Gastrocnemius medialis (tissue), 4 donors: ENCODE measurements at regions not wholly inside any gene's neighbourhood (a gene's known extent, or its start where the extent isn't known, plus 50 kb on each side); places are given as distances from the start of the nearest gene placed in this dataset.
A peak's percentile ranks its signal among the peaks of the same experiment; 100 is the strongest.

Experiments
- ATAC-seq, 2 donors: fragments of 150-250 bp; one replicate each; pipeline ENCODE4 v1.9.1; 2016
- DNase-seq, 2 donors: peaks; one replicate each; pipeline ENCODE4 v3.0.0-alpha.2; 2019
- H3K27ac ChIP-seq, 4 donors: fragments of 200-600 bp; sonication (generic); 1 replicate in 1 of 4; 2 replicates in 3 of 4; pipeline ENCODE4 v1.5.1; 2016 to 2018; ENCODE audit warnings: mild to moderate bottlenecking in 2 of 4, moderate library complexity in 1 of 4
- H3K27me3 ChIP-seq, 3 donors: fragments of 200-600 bp; sonication (generic) in 2 of 3; 1 replicate in 1 of 3; 2 replicates in 2 of 3; pipeline versions ENCODE4 v1.5.1 to v1.6.0; 2016 to 2019; ENCODE audit warnings: mild to moderate bottlenecking in 1 of 3, moderate library complexity in 1 of 3
- H3K36me3 ChIP-seq, 2 donors: fragments of 200-600 bp; sonication (generic) in 1 of 2; one replicate each; pipeline ENCODE4 v1.5.1; 2017 to 2018
- H3K4me1 ChIP-seq, 2 donors: fragments of 200-600 bp; sonication (generic) in 1 of 2; one replicate each; pipeline ENCODE4 v1.5.1; 2016 to 2017; ENCODE audit warnings: mild to moderate bottlenecking in 2 of 2
- H3K4me3 ChIP-seq, 4 donors: fragments of 200-600 bp; sonication (generic) in 3 of 4; 1 replicate in 1 of 4; 2 replicates in 3 of 4; pipeline ENCODE4 v1.5.1; 2016 to 2019; ENCODE audit warnings: mild to moderate bottlenecking in 2 of 4
- H3K9me3 ChIP-seq, 3 donors: fragments of 200-600 bp; sonication (generic) in 2 of 3; 1 replicate in 1 of 3; 2 replicates in 2 of 3; pipeline ENCODE4 v1.5.1; 2016 to 2019
- CTCF ChIP-seq, 5 experiments: fragments of 450-650 bp in 3 of 5; fragments of 200-600 bp in 2 of 5; sonication (generic) in 2 of 5; IDR thresholded peaks in 4 of 5; conservative IDR thresholded peaks in 1 of 5; 1 replicate in 4 of 5; 2 replicates in 1 of 5; pipeline ENCODE4 v1.5.1; 2016 to 2019; ENCODE audit warnings: antibody characterized with exemption in 5 of 5, mild to moderate bottlenecking in 3 of 5, moderate library complexity in 3 of 5
- POLR2A ChIP-seq, 2 donors: fragments of 450-650 bp; IDR thresholded peaks; one replicate each; pipeline ENCODE4 v1.6.1; 2017; ENCODE audit warnings: antibody characterized with exemption in 2 of 2, mild to moderate bottlenecking in 2 of 2, moderate library complexity in 2 of 2
- in situ Hi-C, 4 donors: fragments of 200-750 bp; cut with MboI; loops; one replicate each; pipeline versions ENCODE4 v1.15.0 to v1.8.0; 2017; ENCODE audit warnings: low sequenced_read_pairs in 4 of 4
- intact Hi-C: fragments of 100-400 bp; cut with DNase I; formaldehyde crosslinking; loops from one replicate; pipeline ENCODE4 v1.15.1; 2023; ENCODE audit warnings: low total_unique reads

GRCh38 chr6:26172608-26172968, 85.4 kb downstream of the HFE start:
- peak overlapping the region; percentile 55 to 79 (median 74) for H3K4me3 ChIP-seq
- ATAC-seq (peak; percentile 46 to 47), DNase-seq (no peak)
- H3K9me3 ChIP-seq: no peaks in the 10 kb centered on the region
- in situ Hi-C loops: loop anchor here in 2 of 4 donors (10.0 to 25.0 kb wide), 2 partner anchors 422 to 965 kb away; partner anchors contain the start of gene ABT1 (in 2 of the 2)
- peaks cover 4 to 13% of the 10 kb centered on the region in 2 donors for H3K4me1 ChIP-seq
- TF ChIP-seq POLR2A (IDR thresholded peaks at IDR 0.05): no peak
- TF ChIP-seq CTCF (IDR thresholded peaks at IDR 0.05 in 4 of 5, conservative IDR thresholded peaks at IDR 0.05 in 1 of 5): no peak
- no peaks in the 10 kb centered on the region for H3K27me3 ChIP-seq
- intact Hi-C loops: loop anchor here (5.0 to 10.0 kb wide), 7 partner anchors 50 to 422 kb away; partner anchors contain the start of genes ABT1 and BTN2A1
- H3K27ac ChIP-seq: peak overlapping the region; percentile 84 to 91 (median 87)
- H3K36me3 ChIP-seq: no peaks in the 10 kb centered on the region

- intact Hi-C loops: loop anchor here (5.0 to 10.0 kb wide), 7 partner anchors 51 to 421 kb away; partner anchors contain the start of genes ABT1 and BTN2A1
- DNase-seq (no peak), ATAC-seq (no peak)
- Histone ChIP-seq H3K4me3 (no peak overlapping the region), H3K9me3 (no peaks in the 10 kb centered on the region), H3K27ac (no peak overlapping the region), H3K4me1 (peaks cover 4 to 13% of the 10 kb centered on the region in 2 donors), H3K27me3 (no peaks in the 10 kb centered on the region), H3K36me3 (no peaks in the 10 kb centered on the region)
- TF ChIP-seq CTCF (IDR thresholded peaks at IDR 0.05 in 4 of 5, conservative IDR thresholded peaks at IDR 0.05 in 1 of 5): no peak
- no peak for TF ChIP-seq POLR2A (IDR thresholded peaks at IDR 0.05)
- in situ Hi-C loops: loop anchor here in 2 of 4 donors (10.0 to 25.0 kb wide), 2 partner anchors 421 to 964 kb away; partner anchors contain the start of gene ABT1 (in 2 of the 2)
These were observed 86.6 kb downstream of the HFE start for GRCh38 chr6:26173836-26174145.

- H3K27ac ChIP-seq: no peak overlapping the region
- H3K9me3 ChIP-seq: no peaks in the 10 kb centered on the region
- H3K27me3 ChIP-seq: no peaks in the 10 kb centered on the region
- H3K36me3 ChIP-seq: no peaks in the 10 kb centered on the region
- no peak for TF ChIP-seq CTCF (IDR thresholded peaks at IDR 0.05 in 4 of 5, conservative IDR thresholded peaks at IDR 0.05 in 1 of 5)
- no peak for TF ChIP-seq POLR2A (IDR thresholded peaks at IDR 0.05)
- no peak overlapping the region for H3K4me3 ChIP-seq
- ATAC-seq (no peak), DNase-seq (no peak)
- in situ Hi-C loops: loop anchor here in 3 of 4 donors (10.0 to 25.0 kb wide), 2 partner anchors 420 to 1637 kb away; partner anchors contain the start of gene ABT1 (in 2 of the 3)
- intact Hi-C loops: loop anchor here (10.0 kb wide), 2 partner anchors 390 to 420 kb away; partner anchors contain the start of gene ABT1
- peaks cover 4 to 12% of the 10 kb centered on the region in 2 donors for H3K4me1 ChIP-seq
These were observed 87.8 kb downstream of the HFE start for GRCh38 chr6:26175033-26175427.

- TF ChIP-seq POLR2A (IDR thresholded peaks at IDR 0.05) (no peak), CTCF (IDR thresholded peaks at IDR 0.05 in 4 of 5, conservative IDR thresholded peaks at IDR 0.05 in 1 of 5) (peak in 3 of 5 experiments; percentile 17 to 58 (median 51))
- ATAC-seq (no peak), DNase-seq (no peak)
- no peak overlapping the region for H3K4me3 ChIP-seq
- no peaks in the 10 kb centered on the region for H3K36me3 ChIP-seq
- H3K4me1 ChIP-seq: peaks cover 4 to 6% of the 10 kb centered on the region in 2 donors
- in situ Hi-C loops (loop anchor here in 3 of 4 donors (10.0 to 25.0 kb wide), 2 partner anchors 419 to 1637 kb away; partner anchors contain the start of gene ABT1 (in 2 of the 3)), intact Hi-C loops (loop anchor here (10.0 kb wide), 2 partner anchors 389 to 419 kb away; partner anchors contain the start of gene ABT1)
- no peak overlapping the region for H3K27ac ChIP-seq
- no peaks in the 10 kb centered on the region for H3K9me3 ChIP-seq
- H3K27me3 ChIP-seq: no peaks in the 10 kb centered on the region
These were observed 88.4 kb downstream of the HFE start for GRCh38 chr6:26175428-26176181.
